H1 (cell line): ENCODE measurements at regions not wholly inside any gene's neighbourhood (a gene's known extent, or its start where the extent isn't known, plus 50 kb on each side); places are given as distances from the start of the nearest gene placed in this dataset.

ENCODE experiments used
- CTCF ChIA-PET: fragments of 300-600 bp; sonication (Branson Sonifier 250); formaldehyde crosslinking; loops from one replicate; lab custom pipeline; 2021; ENCODE audit not compliant: partially characterized antibody; lab: Charles Lee
- POLR2A ChIA-PET: fragments of 300-600 bp; sonication (Branson Sonifier 250); formaldehyde crosslinking; loops from one replicate; lab custom pipeline; 2021; ENCODE audit warnings: inconsistent platforms; ENCODE audit not compliant: partially characterized antibody; lab: Charles Lee
- DNase-seq, 2 experiments: peaks; one replicate each; pipeline versions ENCODE4 v3.0.0 to v3.0.0-alpha.2; 2010 to 2022; ENCODE audit warnings: low spot score in 2 of 2, low read depth in 1 of 2, mixed read lengths in 1 of 2
- FAIRE-seq: peaks from 2 replicates; lab custom pipeline; 2011; peaks lifted over from hg19 to GRCh38; lab: Jason Lieb, UNC
- H2AFZ ChIP-seq: 2 replicates; pipeline ENCODE4 v1.8.1; 2012; ENCODE audit warnings: low read length, inconsistent platforms
- H2AK5ac ChIP-seq: 2 replicates; pipeline ENCODE4 v1.6.1; 2013; ENCODE audit warnings: low read depth, low read length
- H2BK120ac ChIP-seq: replicated peaks from 2 replicates; pipeline ENCODE3; 2013; ENCODE audit warnings: low read depth, low read length, inconsistent platforms
- H2BK12ac ChIP-seq: 2 replicates; pipeline ENCODE4 v1.6.1; 2013; ENCODE audit warnings: low read depth, low read length
- H2BK15ac ChIP-seq: 2 replicates; pipeline ENCODE4 v1.6.1; 2013; ENCODE audit warnings: low read length
- H2BK20ac ChIP-seq: 2 replicates; pipeline ENCODE4 v1.6.1; 2013; ENCODE audit warnings: low read length
- H2BK5ac ChIP-seq: 2 replicates; pipeline ENCODE4 v1.6.1; 2013; ENCODE audit warnings: low read depth, low read length
- H3K14ac ChIP-seq: 2 replicates; pipeline ENCODE4 v1.6.1; 2013; ENCODE audit warnings: inconsistent platforms; ENCODE audit not compliant: insufficient read length
- H3K18ac ChIP-seq: 2 replicates; pipeline ENCODE4 v1.6.1; 2013; ENCODE audit warnings: low read length; ENCODE audit errors: extremely low read depth
- H3K23ac ChIP-seq: 2 replicates; pipeline ENCODE4 v1.6.1; 2013; ENCODE audit warnings: inconsistent platforms; ENCODE audit not compliant: insufficient read length
- H3K23me2 ChIP-seq: 2 replicates; pipeline ENCODE4 v1.6.1; 2013; ENCODE audit warnings: low read depth, low read length
- H3K27ac ChIP-seq: 2 replicates; pipeline ENCODE4 v1.6.1; 2011; ENCODE audit warnings: low read depth, low read length, inconsistent platforms
- H3K27me3 ChIP-seq, 4 experiments: replicated peaks in 1 of 4; 1 replicate in 1 of 4; 2 replicates in 3 of 4; pipeline versions ENCODE4 v1.6.1 to v1.8.1; 2011 to 2013; ENCODE audit warnings: low read length in 3 of 4, mild to moderate bottlenecking in 3 of 4, inconsistent platforms in 2 of 4, mixed read lengths in 2 of 4, moderate library complexity in 1 of 4; ENCODE audit not compliant: control insufficient read depth in 3 of 4, insufficient read depth in 3 of 4; ENCODE audit errors: extremely low read depth in 1 of 4
- H3K36me3 ChIP-seq, 4 experiments: 2 replicates each; pipeline versions ENCODE4 v1.6.1 to v1.8.1; 2011 to 2013; ENCODE audit warnings: mild to moderate bottlenecking in 4 of 4, low read length in 3 of 4, moderate library complexity in 2 of 4, control low read depth in 1 of 4, inconsistent platforms in 1 of 4; ENCODE audit not compliant: insufficient read depth in 4 of 4, control insufficient read depth in 2 of 4
- H3K4ac ChIP-seq: replicated peaks from 2 replicates; pipeline ENCODE3; 2013; ENCODE audit warnings: low read length, low read depth, mixed read lengths, inconsistent platforms; ENCODE audit not compliant: insufficient read length
- H3K4me1 ChIP-seq, 4 experiments: replicated peaks in 1 of 4; 1 replicate in 1 of 4; 2 replicates in 3 of 4; pipeline versions ENCODE4 v1.6.1 to v1.8.1; 2011 to 2013; ENCODE audit warnings: low read length in 3 of 4, inconsistent platforms in 2 of 4, mixed read lengths in 1 of 4; ENCODE audit not compliant: insufficient read depth in 4 of 4, control insufficient read depth in 3 of 4
- H3K4me2 ChIP-seq, 2 experiments: 2 replicates each; pipeline versions ENCODE4 v1.6.1 to v1.8.1; 2011 to 2013; ENCODE audit warnings: low read depth in 2 of 2, low read length in 2 of 2, control low read depth in 1 of 2, inconsistent platforms in 1 of 2, mild to moderate bottlenecking in 1 of 2; ENCODE audit not compliant: insufficient read depth in 1 of 2
- H3K4me3 ChIP-seq, 4 experiments: fragments of 200-600, 300-600 bp in 1 of 4; sonication (generic), shearing (Covaris generic), sonication (Bioruptor Twin) in 1 of 4; 2 replicates each; pipeline versions ENCODE4 v1.5.1 to v1.8.1; 2011 to 2016; ENCODE audit warnings: low read length in 4 of 4, low read depth in 3 of 4, control low read depth in 2 of 4, inconsistent platforms in 2 of 4, mild to moderate bottlenecking in 2 of 4, mixed read lengths in 1 of 4, moderate library complexity in 1 of 4; ENCODE audit not compliant: insufficient read depth in 2 of 4; ENCODE audit errors: extremely low read depth in 1 of 4
- H3K56ac ChIP-seq: replicated peaks from 2 replicates; pipeline ENCODE3; 2013; ENCODE audit warnings: low read depth, mild to moderate bottlenecking, mixed read lengths, low read length, inconsistent platforms; ENCODE audit not compliant: insufficient read length
- H3K79me1 ChIP-seq: 2 replicates; pipeline ENCODE4 v1.6.1; 2013; ENCODE audit warnings: low read depth, low read length, control low read depth
- H3K79me2 ChIP-seq, 2 experiments: 2 replicates each; pipeline versions ENCODE4 v1.6.1 to v1.8.1; 2012 to 2013; ENCODE audit warnings: low read length in 2 of 2, mild to moderate bottlenecking in 2 of 2, inconsistent platforms in 1 of 2; ENCODE audit not compliant: insufficient read depth in 2 of 2, control insufficient read depth in 1 of 2
- H3K9ac ChIP-seq, 4 experiments: replicated peaks in 1 of 4; 1 replicate in 1 of 4; 2 replicates in 3 of 4; pipeline versions ENCODE4 v1.6.1 to v1.8.1; 2011 to 2013; ENCODE audit warnings: low read depth in 3 of 4, low read length in 3 of 4, control low read depth in 2 of 4, mild to moderate bottlenecking in 2 of 4, moderate library complexity in 2 of 4, inconsistent platforms in 1 of 4; ENCODE audit errors: extremely low read depth in 1 of 4
- H3K9me3 ChIP-seq, 2 experiments: 2 replicates each; pipeline versions ENCODE4 v1.6.1 to v1.8.1; 2012 to 2013; ENCODE audit warnings: mild to moderate bottlenecking in 2 of 2, moderate library complexity in 2 of 2, control low read depth in 1 of 2, inconsistent platforms in 1 of 2, low read depth in 1 of 2, low read length in 1 of 2, mixed read lengths in 1 of 2; ENCODE audit not compliant: insufficient read depth in 2 of 2
- H4K20me1 ChIP-seq, 2 experiments: replicated peaks in 1 of 2; 2 replicates each; pipeline versions ENCODE3 to v1.8.1; 2011 to 2013; ENCODE audit warnings: inconsistent platforms in 2 of 2, low read length in 2 of 2, mild to moderate bottlenecking in 1 of 2; ENCODE audit not compliant: insufficient read depth in 2 of 2, control insufficient read depth in 1 of 2
- H4K5ac ChIP-seq: 2 replicates; pipeline ENCODE4 v1.6.1; 2013; ENCODE audit warnings: low read length, low read depth, mixed read lengths, inconsistent platforms; ENCODE audit not compliant: insufficient read length
- H4K8ac ChIP-seq: 2 replicates; pipeline ENCODE4 v1.8.0; 2013; ENCODE audit warnings: mild to moderate bottlenecking, moderate library complexity, low read length, inconsistent platforms; ENCODE audit not compliant: insufficient read depth; ENCODE audit errors: extremely low read depth
- H4K91ac ChIP-seq: replicated peaks from 2 replicates; pipeline ENCODE3; 2013; ENCODE audit warnings: low read length, mixed read lengths, inconsistent platforms; ENCODE audit not compliant: insufficient read length
- CREB1 ChIP-seq: IDR thresholded peaks from 2 replicates; pipeline ENCODE4 v1.6.1; 2012; ENCODE audit warnings: inconsistent platforms
- EZH2 ChIP-seq: fragments of 200-600 bp; sonication (generic); IDR thresholded peaks from 2 replicates; pipeline ENCODE4 v1.7.1; 2012; ENCODE audit warnings: low read depth, mild to moderate bottlenecking, moderate library complexity, low read length, inconsistent platforms; ENCODE audit not compliant: severe bottlenecking
- GABPA ChIP-seq: IDR thresholded peaks from 2 replicates; pipeline ENCODE4 v1.6.1; 2011; ENCODE audit warnings: mild to moderate bottlenecking, low read length, moderate library complexity, borderline replicate concordance; ENCODE audit not compliant: insufficient read depth
- HDAC6 ChIP-seq: IDR thresholded peaks from one replicate; pipeline ENCODE4 v1.7.1; 2012; ENCODE audit warnings: low read depth, mild to moderate bottlenecking, inconsistent platforms, low read length, moderate library complexity
- KDM1A ChIP-seq: fragments of 200-600, 300-600 bp; sonication (generic); IDR thresholded peaks from 2 replicates; pipeline ENCODE4 v1.7.1; 2016; ENCODE audit warnings: mild to moderate bottlenecking, low read length, borderline replicate concordance
- KDM4A ChIP-seq: IDR thresholded peaks from one replicate; pipeline ENCODE4 v1.7.1; 2012; ENCODE audit warnings: low read depth, mild to moderate bottlenecking, moderate library complexity, low read length, inconsistent platforms; ENCODE audit not compliant: severe bottlenecking
- NRF1 ChIP-seq: IDR thresholded peaks from 2 replicates; pipeline ENCODE4 v1.6.1; 2011; ENCODE audit warnings: mild to moderate bottlenecking, low read depth, low read length, improper control_type of control experiment
- RBBP5 ChIP-seq: IDR thresholded peaks from 2 replicates; pipeline ENCODE4 v1.7.1; 2012; ENCODE audit warnings: low read depth, mild to moderate bottlenecking, inconsistent platforms, low read length, moderate library complexity, borderline replicate concordance
- RNF2 ChIP-seq: fragments of 200-900, 300-1000 bp; sonication (generic); IDR thresholded peaks from 2 replicates; pipeline ENCODE4 v1.7.1; 2016; ENCODE audit warnings: borderline replicate concordance, low read depth, mild to moderate bottlenecking, antibody characterized with exemption, low read length; ENCODE audit not compliant: poor library complexity, severe bottlenecking; ENCODE audit errors: missing control alignments
- SIN3A ChIP-seq, 2 experiments: IDR thresholded peaks in 1 of 2; conservative IDR thresholded peaks in 1 of 2; 2 replicates each; pipeline ENCODE4 v1.6.1; 2011 to 2012; ENCODE audit warnings: low read length in 2 of 2, improper control_type of control experiment in 1 of 2, low read depth in 1 of 2, mild to moderate bottlenecking in 1 of 2
- TAF7 ChIP-seq: optimal IDR thresholded peaks from 2 replicates; pipeline ENCODE3; 2011; ENCODE audit warnings: low read depth, mild to moderate bottlenecking, inconsistent platforms, low read length, moderate library complexity, borderline replicate concordance
- TBP ChIP-seq: IDR thresholded peaks from 2 replicates; pipeline ENCODE4 v1.6.1; 2011; ENCODE audit warnings: low read depth, low read length, improper control_type of control experiment
- WGBS, 2 experiments: shearing (Covaris generic) in 1 of 2; methylation state at CpG; one replicate each; pipeline versions ENCODE4 v1.1.6 to v1.1.7; 2013 to 2015; ENCODE audit warnings: low lambda C conversion rate in 2 of 2, mixed read lengths in 2 of 2, inconsistent platforms in 1 of 2, low coverage in 1 of 2, missing lambda C conversion rate in 1 of 2; ENCODE audit not compliant: insufficient replicate concordance in 2 of 2, insufficient coverage in 1 of 2, insufficient read length in 1 of 2; ENCODE audit errors: extremely low coverage in 1 of 2, missing lambda C conversion rate in 1 of 2; 5-methylcytosine and 5-hydroxymethylcytosine counted together

GRCh38 chr11:109606256-109606655, 184.3 kb downstream of the C11orf87 start:
- Histone ChIP-seq H3K4me3 (no peak overlapping the region), H3K27ac (no peak overlapping the region), H3K4me1 (no peaks in the 10 kb centered on the region), H2BK5ac (no peak overlapping the region), H3K4ac (no peak overlapping the region), H2BK15ac (no peak overlapping the region), H2AFZ (no peak overlapping the region), H3K14ac (no peak overlapping the region), H3K27me3 (no peaks in the 10 kb centered on the region), H2BK20ac (no peak overlapping the region), H2BK12ac (no peak overlapping the region), H3K9me3 (no peaks in the 10 kb centered on the region)
- DNase-seq = no peak
- POLR2A ChIA-PET = no interaction called here
- no peak for TF ChIP-seq KDM4A
- no peak for TF ChIP-seq TAF7
- no peak for TF ChIP-seq TBP
- no peak for TF ChIP-seq NRF1
- no peak for TF ChIP-seq EZH2
- TF ChIP-seq GABPA = no peak
- TF ChIP-seq CREB1 = no peak
- TF ChIP-seq RNF2 = no peak
- TF ChIP-seq KDM1A = no peak
- TF ChIP-seq RBBP5 = no peak
- no peak for TF ChIP-seq HDAC6
- no peak for TF ChIP-seq SIN3A (conservative IDR thresholded peaks at IDR 0.05 in 1 of 2, IDR thresholded peaks at IDR 0.05 in 1 of 2; ENCODE audit: low read depth in 1 of 2, low read length in 2 of 2)
- TF ChIP-seq, all 59 proteins: peak for 0
- H3K79me2 ChIP-seq = no peaks in the 10 kb centered on the region
- no peaks in the 10 kb centered on the region for H4K20me1 ChIP-seq
- no peak overlapping the region for H2AK5ac ChIP-seq
- H3K9ac ChIP-seq = no peak overlapping the region
- H3K36me3 ChIP-seq = no peaks in the 10 kb centered on the region
- H3K18ac ChIP-seq = no peak overlapping the region
- no peak overlapping the region for H3K23ac ChIP-seq
- H4K5ac ChIP-seq = no peak overlapping the region
- no peak overlapping the region for H3K4me2 ChIP-seq
- H3K79me1 ChIP-seq = no peaks in the 10 kb centered on the region
- no peak overlapping the region for H4K8ac ChIP-seq
- 57% methylated on average over 1 of the region's 1 CpG; no CpG with 5 or more reads in 1 of the 2 experiments for WGBS, 2 experiments
- no peaks in the 10 kb centered on the region for H3K23me2 ChIP-seq
- H4K91ac ChIP-seq = no peak overlapping the region
- H2BK120ac ChIP-seq = no peak overlapping the region
- CTCF ChIA-PET = no interaction called here
- no peak overlapping the region for H3K56ac ChIP-seq
- no peak for FAIRE-seq
